VCaP (cell line): ENCODE measurements at regions not wholly inside any gene's neighbourhood (a gene's known extent, or its start where the extent isn't known, plus 50 kb on each side); places are given as distances from the start of the nearest gene placed in this dataset.

Experiments
- H3K27ac ChIP-seq: fragments of 450-650 bp; 2 replicates; pipeline ENCODE4 v1.5.1; 2017
- TF ChIP-seq, protein P1 (sequence below): fragments of 450-650 bp; conservative IDR thresholded peaks from 2 replicates; pipeline ENCODE4 v1.5.1; 2017; ENCODE audit warnings: mild to moderate bottlenecking, moderate library complexity

DNA sequence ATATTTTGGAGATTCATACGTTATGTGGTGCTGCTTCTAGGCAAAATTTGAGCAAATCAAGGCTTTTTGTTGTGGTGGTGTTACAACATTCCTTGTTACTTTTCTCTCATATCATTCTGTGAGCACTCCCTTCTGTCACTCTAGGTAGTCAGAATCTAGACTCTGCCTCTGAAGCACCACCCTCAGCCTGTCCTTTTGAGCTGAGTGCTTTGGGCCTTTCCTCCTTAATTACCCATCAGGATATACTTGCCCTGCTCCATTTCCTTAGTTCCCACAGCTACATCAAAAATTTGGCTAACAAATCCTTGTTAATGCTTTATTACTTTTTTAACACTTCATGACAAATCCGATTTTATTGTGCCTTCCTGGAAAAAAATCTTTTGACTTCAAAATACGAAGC is 289.6 kb downstream of the CALCRL start:
- no peak overlapping the region for H3K27ac ChIP-seq
- TF ChIP-seq, protein P1, sequence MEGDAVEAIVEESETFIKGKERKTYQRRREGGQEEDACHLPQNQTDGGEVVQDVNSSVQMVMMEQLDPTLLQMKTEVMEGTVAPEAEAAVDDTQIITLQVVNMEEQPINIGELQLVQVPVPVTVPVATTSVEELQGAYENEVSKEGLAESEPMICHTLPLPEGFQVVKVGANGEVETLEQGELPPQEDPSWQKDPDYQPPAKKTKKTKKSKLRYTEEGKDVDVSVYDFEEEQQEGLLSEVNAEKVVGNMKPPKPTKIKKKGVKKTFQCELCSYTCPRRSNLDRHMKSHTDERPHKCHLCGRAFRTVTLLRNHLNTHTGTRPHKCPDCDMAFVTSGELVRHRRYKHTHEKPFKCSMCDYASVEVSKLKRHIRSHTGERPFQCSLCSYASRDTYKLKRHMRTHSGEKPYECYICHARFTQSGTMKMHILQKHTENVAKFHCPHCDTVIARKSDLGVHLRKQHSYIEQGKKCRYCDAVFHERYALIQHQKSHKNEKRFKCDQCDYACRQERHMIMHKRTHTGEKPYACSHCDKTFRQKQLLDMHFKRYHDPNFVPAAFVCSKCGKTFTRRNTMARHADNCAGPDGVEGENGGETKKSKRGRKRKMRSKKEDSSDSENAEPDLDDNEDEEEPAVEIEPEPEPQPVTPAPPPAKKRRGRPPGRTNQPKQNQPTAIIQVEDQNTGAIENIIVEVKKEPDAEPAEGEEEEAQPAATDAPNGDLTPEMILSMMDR: no peak

DNA sequence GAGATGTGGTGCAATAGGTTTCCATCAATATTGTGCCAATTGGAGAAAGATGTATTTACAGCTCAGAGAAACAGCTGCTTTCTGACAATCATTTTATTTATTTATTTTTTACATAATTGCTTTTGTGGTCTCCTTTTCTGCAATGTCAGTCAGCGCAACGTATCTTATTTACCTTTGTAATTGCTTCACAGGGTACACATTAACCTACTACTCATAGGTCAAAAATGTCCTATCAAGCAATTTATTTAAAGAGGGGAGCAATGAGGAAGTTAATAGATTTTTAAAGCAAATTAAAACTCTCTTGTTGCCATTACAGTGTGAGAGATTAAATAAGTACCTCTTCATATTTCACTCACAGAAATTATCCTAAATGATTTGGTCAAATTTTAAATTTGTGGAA is 291.0 kb downstream of the CALCRL start:
- TF ChIP-seq, protein P1: no peak
- no peak overlapping the region for H3K27ac ChIP-seq

DNA sequence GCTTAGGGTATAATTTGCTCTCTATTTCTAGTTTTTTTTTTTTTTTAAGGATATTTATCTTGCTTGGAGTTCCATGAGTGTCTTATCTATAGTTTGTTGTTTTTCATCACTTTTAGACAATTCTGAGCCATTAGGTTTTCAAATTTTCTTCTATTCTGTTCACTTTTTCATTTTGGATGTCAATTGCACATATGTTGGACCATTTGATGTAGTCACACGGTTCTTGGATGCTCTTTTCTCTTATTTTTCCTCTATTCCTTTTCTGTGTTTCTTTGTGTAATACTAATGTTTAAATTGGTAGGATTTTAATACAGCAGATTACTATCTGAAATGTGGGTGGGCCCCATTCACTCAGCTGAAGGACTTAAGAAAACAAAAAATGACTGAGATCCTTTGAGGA is 292.6 kb downstream of the CALCRL start:
- TF ChIP-seq, protein P1: no peak
- H3K27ac ChIP-seq: no peak overlapping the region

DNA sequence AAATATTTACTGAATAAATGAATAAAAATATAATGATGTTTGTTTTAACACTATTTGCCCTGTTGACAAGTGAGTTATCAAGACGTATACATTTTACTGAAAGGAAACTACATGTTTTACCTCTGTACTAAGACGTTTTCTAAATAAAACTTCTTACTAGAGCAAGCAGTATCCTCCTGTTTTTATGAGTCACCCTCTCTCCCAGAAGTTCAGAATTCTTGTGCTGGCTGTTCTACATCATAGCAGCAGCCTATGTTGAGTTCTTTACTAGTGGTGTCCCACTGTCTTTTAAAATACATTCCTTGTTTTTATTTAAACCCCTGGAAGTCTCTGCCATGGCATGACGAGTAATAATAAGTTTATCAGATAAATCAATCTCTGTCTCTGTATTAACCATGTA is 297.4 kb downstream of the CALCRL start:
- TF ChIP-seq, protein P1: no peak

DNA sequence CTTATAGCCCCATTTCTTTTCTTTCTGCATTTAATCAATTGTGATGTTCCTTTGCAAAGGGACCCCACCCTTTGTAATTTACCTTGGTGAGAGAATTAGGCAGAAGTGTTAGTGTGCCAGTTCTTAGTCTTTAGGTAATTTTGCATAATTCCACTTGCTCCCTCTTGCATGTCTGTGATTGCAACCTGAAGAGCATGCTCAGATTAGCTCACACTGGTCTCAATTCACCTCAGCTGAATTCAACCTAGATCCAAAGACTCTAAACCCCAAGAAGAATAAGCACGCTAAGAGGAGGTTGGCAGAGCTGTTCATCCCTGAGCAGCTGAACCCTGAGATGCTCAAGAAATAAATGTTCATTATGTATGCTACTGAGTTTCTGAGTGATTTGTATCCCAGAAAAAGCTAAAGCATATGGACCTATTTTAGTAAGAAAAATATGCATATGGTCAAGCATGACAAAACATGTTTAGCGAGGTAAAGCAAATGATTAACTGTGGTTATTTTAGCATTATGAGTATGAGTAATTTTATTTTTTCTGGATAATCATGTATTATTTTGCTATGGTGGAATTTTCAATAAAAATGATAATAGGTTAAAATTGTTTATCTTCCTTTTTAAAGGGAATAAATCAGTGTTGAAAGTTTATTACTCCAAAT is 299.2 kb upstream of the ZSWIM2 start:
- H3K27ac ChIP-seq: no peak overlapping the region
- TF ChIP-seq, protein P1: no peak

More for the DNA sequence above, 297.4 kb downstream of the CALCRL start:
- H3K27ac ChIP-seq: no peak overlapping the region

DNA sequence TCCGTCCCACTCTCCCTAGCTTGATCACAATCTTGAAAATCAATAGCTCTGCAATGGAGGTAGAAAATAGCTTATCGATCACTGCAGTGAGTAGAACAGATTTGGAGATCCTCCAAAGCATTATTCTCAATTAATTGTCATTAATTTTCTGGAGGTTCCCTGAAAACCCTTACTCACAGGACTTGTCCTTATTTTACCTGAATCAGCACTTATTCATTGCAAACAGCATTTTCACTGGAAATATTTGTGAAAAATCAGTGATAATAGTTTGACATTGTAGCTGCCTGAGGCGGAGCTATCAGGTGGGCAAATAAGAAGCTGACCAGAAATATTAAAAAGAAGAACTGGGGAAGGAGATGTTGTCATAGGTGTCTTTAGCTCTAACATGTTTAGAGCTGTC is 294.6 kb upstream of the ZSWIM2 start:
- no peak overlapping the region for H3K27ac ChIP-seq
- TF ChIP-seq, protein P1: no peak

DNA sequence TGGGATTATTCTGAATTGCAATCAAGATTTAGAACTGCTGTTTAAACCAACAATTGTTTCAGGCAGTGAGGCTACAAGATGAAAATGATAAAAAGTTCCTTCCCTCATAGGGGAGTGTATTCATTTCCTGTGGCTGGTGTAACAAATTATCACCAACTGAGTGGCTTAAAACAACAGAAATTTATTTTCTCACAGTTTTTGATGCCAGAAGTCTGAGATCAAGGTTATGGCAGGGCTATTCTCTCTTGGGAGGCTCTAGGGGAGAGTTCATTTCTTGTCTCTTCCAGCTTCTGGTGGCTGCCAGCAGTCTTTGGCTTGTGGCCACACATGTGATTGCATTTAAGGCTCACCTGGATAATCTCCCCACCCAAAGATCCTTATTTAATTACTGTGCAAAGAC is 290.5 kb upstream of the ZSWIM2 start:
- no peak overlapping the region for H3K27ac ChIP-seq
- TF ChIP-seq, protein P1: no peak
